CMK (cell line): ENCODE measurements at regions not wholly inside any gene's neighbourhood (a gene's known extent, or its start where the extent isn't known, plus 50 kb on each side); places are given as distances from the start of the nearest gene placed in this dataset.

Experiments used
- DNase-seq: peaks from one replicate; pipeline ENCODE4 v3.0.0-alpha.2; 2010; ENCODE audit warnings: low read depth

DNA sequence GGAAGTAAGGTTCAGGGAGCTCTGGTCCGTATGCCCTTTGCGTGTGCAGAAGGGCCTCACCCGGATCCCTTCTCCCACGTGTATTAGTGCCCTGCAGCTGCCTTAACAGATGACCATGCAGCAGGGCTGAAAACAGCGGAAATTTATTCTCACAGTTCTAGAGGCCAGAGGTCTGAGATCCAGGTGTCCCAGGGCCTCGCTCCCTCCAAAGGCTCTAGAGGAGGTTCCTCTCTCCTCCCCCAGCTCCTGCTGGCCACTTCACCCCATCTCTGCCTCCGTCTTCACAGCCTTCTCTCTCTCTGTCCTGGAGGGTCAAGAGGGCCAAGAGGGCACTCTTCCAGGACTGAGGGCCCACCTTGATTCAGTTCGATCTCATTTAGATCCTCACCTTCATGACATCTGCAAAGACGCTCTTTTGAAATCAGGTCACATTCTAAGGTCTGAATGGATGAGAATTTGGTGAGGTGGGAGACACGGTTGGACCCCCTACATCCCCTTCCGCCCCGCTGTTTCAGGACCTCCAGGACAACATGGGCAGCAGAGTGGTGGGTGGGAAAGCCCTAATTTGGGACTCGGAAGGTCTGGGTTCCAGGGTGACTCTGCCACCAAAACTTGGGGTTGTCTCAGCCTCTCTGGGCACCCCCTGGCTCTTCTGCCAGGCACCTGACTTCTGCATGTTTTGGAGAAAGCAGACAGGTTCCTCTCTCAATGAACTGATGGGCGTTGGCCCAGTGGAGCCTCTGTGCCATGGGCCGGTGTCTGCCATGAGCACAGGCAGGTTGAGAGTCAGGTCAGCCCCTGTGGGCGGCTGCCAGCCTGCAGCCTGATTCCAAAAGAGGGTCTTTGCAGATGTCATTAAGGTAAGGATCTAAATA is 361.2 kb downstream of the SEC14L1 start:
- DNase-seq, result no peak

DNA sequence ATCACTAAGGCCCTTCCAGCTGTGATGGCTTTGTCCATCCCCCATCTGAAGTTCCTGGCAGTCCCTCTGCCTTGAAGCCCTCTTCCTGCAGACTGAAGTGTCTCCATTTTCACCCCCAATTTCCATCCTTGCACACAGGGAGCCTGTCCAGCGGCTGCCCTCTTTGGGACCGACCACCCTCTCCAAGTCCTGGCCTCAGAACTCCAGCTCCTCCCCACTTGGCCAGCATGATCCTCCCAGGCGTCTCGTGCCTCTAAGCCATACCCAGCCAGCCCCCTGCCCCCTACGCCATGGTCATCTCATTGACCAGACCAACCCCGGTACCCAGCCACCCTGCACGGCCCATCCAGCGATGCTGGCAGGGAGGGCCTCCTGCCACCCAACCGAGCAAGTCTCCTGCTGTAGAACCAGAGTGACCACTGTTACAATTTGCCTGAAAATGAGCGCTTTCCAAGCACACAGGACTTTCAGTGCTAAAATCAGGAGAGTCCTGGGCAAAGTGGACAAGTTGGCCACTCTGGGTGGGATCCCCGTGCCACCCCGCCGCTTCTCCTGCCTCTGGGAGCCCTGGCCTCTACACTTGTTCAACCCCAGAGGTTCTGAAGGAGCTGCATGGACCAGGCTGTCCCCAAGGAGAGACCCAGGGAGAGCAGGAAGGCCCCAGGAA is 362.0 kb downstream of the SEC14L1 start:
- DNase-seq, result no peak

DNA sequence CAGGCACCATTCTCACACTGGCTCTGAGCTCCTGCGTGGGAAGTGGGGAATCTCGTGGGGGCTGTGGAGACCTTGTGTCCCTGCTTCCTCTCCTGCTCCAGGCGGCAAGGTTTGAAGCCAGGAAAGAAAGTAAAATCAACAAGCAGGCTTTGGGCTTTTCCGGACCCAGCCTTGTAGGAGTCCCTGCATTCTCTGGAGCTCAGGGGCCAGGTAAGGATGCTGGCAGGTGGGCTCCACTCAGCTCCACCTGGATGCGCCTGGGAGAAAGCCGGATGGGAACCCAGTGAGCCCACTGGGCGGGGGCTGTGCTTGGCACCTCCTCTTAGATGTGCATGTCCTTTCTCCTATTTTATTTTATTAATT is 362.5 kb downstream of the SEC14L1 start:
- no peak for DNase-seq

DNA sequence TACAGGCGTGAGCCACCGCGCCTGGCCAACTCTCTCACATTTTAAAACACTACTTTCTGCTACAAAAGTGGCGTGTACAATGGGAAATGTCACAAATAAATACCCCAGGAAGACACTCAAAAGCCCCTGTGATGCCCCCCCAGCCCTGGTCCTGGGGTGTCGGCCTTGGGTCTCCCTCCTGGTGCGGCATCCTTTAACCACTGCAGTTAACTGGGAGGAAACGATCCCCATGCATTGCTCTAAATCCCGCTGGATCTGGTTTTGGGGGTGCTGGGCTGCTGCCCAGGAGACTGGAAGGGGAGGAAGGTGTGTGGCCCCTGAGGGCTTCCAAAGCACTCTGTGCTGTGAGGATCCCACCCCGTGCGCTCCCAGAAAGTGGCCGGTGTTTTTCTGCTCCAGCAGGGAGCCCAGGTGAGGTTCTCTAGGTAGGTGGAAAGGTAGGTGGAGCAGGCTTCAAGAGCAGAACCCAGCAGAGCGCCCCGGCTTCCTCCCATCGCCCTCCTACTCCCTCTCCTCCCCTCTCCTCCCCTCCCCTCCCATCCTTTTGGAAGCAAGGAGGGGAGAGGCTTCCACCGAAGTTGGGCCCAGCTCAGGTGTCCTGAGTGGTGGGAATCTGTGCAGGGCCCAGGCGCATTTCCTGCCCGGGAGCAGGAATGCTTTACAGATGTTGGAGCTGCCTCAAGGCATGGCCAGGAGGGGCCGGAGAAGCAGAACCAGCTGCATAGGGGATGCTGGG is 363.3 kb downstream of the SEC14L1 start:
- no peak for DNase-seq

DNA sequence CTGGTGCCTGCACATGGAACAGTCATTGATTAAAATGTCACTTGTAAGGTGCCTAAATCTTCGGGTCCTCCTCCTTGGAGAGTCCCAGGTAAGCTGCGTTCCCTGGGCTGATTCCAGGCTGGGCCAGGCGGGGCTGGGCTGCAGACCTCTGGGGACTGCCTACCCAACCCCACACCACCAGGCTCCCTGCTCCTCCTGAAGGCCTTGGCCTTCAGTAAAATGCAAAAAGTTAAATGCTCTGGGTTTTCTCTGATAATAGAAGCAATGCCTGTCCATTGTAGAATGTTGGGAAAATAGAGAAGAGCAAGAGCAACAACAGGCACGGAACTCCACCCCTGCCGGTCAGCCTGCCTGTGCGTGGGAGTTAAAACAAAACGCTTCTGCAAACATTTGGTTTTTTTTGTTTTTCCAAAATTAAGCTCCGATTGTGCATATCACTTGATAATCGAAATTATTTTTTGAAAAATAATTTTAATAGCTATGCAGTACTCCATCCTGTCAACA is 363.9 kb downstream of the SEC14L1 start:
- DNase-seq, result no peak

DNA sequence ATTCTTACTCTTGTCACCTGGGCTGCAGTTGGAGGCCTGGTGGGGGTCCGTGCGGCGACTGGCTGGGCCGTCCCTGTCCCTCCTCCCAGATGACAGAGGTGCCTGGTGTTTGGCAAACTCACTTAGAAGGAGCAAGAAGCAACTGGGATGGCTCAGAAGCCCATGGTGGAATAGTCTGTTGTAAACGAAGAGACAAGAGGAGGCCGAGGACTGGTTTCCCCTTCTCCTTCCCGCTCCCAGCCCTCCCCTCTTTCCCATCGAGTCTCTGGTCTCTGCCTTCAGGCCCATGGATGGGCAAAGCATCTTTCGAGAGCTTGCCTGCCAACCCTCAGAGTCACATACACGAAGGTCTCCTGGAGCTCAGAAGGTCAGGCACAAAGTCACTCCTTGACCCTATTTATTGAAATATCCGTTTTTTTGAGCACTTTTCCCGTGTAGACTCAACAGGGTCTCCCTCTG is 364.4 kb downstream of the SEC14L1 start:
- DNase-seq, result no peak

DNA sequence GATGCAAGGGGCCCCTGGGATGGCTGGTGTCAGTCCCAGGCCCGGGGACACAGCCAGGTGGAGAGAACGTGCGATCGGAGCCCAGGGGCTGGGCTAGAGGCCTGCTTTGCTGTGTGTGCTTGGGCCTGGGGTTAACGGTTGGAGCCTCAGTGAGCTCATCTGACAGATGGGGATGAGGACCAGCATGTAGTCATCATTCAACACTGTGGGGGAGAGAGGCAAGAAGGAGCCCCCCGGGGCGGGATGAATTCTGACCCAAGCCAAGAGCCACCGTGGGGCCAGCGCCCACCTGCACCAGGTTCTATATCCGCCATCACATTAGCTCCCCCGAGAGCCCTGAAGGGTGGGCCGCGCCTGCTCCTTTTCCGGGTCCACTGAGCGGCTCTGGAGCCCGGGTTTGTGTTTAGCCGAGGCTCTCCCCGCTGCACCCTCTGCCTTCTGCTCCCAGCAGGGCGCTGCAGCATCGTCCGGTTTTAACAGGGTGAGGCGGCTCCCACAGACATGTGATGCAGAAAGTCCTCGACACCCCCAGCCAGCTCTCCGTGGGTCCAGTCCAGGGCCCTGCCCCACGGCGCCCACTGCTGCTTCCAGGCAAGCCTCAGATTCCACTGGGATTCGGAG is 365.7 kb downstream of the SEC14L1 start:
- no peak for DNase-seq

DNA sequence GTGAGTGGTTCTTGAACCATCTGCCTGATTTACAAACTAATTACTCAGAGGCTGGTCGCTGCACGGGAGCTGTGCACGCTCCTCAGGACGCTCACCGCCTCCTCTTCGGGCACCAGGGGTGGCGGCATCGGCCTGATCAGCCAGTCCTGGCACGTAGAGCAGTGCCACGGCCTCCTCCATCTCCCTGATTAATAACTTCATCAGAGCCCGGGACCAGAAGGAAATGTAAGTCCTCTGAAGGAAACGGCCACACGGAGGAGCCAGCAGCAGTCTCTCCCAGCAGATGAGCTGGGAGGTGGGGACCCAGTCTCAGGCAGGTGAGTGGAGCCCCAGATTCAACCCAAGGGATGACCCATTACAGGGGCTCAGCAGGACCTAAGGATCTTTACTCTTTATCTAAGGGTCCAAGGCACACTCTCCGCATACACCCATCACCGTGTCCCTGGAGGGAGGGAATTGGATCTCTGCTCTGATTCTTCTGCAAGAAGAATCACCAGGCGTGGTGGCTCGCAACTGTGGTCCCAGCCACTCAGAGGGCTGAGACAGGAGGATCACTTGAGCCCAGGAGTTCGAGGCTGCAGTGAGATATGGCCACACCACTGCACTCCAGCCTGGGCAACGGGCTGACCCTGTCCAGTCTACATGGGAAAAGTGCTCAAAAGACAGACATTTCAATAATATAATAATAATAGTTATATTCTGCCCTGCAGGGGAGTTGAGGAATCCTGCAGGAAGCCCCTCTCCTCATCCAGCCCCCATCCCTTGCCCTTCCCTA is 366.5 kb downstream of the SEC14L1 start:
- DNase-seq, result no peak

DNA sequence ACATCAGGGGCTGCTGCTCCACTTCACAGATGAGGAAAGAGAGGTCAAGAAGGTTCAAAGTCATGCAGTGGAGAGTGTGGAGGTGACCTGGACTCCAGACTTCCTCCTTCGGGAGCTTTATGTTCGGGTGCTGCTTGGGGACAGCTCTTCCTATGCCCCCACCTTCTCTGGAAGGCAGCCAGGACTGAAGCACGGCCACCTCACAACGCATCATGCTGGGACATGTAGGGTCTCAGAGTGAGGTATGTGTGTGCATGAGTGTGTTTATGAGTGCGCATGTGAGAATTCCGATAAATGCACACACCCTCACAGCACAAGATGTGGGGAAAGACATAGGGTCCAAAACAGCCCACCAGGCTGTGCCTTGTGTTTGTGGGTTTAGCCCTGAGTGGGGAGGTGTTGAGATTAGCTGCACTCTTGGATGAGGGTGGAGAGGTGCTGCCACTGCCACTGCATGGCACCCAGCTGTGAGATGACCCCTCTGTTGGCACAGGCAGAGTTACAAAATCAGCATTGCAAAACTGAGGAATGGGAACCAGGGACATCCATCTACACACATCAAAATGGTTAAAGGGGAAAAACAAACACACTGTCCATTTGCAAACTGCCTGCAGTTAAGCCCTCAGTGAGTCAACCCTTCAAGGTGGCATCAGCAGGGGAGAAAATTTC is 367.4 kb downstream of the SEC14L1 start:
- DNase-seq, result no peak

DNA sequence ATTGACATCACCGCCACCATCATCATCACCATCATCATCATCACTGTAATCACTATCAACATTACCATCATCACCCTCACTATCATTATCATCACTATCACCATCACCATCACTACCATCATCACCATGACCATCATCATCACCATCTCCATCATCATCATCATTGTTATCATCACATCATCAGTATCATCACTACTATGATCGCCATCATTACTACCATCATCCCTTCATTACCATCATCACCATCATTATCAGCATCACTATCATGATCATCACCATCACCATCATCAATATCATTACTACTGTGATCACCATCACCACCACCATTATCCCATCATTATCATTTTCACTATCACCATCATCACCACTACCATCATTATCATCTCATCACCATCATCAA is 368.3 kb downstream of the SEC14L1 start:
- no peak for DNase-seq

DNA sequence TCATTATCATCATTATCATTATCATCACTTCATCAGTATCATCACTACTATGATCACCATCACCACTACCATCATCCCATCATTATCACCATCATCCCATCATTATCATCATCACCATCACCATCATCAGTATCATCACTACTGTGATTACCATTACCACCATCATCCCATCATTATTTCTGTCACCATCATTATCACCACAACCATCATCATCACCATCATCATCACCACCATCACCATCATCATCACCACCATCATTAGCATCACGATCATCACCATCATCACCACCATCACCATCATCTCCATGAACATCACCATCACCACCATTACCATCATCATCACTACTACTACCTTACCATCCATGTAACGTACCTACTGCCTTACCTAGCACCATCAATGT is 368.8 kb downstream of the SEC14L1 start:
- DNase-seq, result no peak

DNA sequence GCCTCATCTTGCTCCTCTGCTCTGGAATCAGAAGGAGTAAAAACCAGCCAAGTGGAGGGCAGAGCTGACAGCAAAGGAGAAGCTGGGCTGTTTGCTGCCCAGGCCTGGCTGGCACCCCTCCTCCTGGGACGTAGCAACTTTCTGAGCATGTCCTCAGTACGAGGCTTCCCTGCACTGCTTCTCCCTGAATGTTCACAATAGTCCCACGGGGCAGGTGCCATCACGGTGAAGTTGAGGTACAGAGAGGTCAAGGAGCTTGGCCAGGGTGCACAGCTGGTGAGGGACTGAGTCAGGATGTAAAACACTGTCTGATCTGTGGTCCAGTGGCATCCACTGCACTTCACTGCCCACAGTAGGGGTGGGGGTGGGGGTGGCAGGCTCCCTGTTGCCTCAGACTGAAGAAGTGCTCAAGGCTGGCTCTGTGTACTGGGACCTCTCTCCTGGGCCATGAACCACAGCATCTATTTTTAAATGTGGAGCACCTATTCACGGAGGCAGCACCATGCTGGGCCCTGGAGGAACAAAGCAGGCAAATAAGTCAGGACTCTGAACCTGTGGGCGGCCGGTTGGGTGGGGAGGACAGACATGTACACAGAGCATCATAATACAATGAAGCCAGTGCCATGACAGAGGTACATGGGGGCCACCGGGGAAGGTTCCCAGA is 369.5 kb downstream of the SEC14L1 start:
- DNase-seq, result no peak

DNA sequence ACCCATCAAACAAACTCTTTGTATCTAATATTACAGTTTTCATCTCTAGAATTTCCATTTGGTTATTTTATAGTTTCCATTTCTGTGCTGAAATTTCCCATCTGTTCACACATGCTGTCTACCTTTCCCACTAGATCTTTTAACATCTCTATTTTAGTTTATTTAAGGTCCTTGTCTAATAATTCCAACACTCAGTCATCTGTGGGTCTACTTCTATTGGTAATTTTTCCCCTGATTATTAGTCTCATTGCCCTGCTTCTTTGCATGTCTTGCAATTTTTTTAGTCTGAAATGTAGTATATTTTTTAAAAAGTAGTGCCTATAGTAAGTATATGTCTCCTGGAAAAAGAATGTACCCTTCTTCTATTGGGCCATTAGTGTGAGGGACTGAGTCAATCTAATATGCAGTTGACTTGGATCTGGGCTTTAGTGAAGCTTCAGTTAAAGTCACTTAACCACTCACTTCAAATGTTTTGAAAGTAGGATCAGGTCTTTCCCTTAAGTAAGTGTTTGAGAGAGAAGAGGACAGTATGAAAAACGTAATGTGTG is 370.8 kb downstream of the SEC14L1 start:
- no peak for DNase-seq

DNA sequence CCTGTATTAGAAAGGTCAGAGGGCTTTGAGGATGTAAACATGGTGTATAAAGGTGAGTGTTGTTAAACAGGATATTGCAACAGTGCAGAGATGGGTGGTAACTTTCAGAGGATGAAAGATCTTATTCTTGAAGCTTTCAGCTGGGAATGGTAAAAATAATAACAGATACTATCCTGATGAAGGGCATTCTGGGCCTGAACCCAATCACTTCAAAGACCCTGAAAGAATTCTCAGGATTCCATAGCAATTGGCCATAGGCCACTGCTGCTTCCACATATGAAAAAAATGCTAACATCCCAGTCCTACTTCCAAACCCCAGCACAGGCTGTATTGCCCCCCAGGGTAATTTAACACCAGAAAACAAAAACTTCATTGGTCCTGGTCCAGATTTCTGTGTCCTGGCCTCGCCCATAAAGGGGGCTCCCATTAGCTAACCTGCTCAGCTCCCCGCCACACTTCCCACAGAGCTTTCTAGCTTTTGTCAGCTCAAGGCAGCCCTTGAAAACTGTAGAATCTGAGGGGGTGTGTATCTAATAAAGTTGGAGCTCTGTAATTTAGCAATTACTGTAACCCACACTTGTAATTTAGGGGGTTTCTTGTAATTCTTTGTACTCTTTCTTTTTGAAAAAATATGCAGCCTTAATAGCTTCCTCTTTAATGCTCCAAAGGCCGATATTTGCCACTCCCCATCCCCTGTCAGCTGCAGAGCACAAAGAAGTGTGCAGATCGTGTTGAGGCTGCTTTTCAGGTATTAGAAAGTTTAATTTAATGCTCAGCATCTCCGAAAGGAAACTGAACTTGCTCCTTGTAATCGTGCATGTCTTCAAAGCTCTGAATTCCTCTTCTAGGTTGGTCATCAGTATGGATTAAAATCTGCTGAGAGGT is 371.5 kb downstream of the SEC14L1 start:
- DNase-seq, result no peak

DNA sequence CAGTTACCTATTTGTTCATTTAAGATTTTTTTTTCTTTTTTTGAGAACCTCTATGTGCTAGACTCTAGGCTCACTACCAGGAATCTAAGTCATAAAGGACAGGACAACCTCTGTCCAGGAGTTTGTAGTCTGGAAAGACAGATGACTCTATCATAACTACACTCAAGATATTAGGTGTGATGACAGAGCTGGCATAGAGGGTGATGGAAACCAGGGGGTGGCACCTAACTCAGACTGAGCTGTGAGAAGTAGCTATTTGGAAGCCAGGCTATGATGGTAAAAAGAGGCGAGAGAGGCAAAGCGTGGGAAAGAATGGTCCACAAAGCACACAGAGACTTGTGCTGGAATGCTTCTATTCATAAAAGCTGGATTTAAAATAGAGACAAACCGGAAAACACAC is 372.3 kb downstream of the SEC14L1 start:
- no peak for DNase-seq

DNA sequence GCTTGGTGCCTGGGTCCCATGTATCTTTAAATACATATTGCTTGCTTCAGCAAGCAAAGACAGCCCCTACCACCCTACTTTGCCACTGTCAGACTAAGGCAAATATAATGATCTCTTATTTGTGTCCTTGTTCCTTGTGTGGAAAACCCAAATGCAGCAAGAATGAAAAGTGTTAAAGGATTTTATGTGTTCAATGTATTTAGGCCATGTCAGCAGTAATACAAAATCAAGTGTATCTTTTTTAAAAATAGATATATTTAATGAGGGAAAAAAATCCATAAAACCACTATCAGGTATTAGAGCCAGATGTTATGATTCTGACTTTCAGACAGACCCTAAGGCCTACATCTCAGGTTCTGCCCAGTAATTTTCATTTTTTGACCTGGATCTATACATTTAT is 374.5 kb downstream of the SEC14L1 start:
- no peak for DNase-seq

DNA sequence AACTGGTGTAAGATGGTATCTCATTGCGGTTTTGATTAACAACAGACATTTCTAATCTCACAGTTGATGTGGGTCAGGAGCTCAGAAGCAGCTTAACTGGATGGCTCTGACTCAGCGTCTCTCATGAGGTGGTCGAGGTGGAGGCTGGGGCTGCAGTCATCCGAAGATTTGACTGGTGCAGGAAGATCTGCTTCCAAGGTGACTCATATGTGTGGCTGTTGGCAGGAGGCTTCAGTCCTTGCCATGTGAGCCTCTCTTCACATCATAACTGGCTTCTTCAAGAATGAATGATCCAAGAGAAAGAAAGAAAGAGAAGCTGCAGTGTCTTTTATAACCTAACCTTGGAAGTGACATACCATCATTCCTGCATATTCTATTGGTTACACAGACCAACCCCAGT is 376.1 kb downstream of the SEC14L1 start:
- DNase-seq, result no peak

DNA sequence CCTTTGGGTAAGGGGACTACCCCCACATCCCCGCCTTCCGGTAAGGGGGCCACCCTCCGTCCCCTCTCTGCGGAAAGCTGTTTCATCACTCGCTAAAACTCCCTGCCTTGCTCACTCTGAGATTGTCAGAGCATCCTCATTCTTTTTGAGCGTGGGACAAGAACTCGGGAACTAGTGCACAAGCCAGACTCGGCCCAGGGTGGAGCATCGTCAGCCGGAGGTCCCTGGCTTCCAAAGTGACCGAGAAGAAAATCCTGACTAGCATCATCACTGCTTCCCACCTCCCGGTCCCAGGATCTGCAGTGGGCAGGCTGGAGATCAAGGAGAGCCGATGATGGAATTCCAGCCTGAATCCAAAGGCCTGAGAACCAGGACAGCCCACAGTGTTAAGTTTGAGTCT is 380.3 kb downstream of the SEC14L1 start:
- DNase-seq, result no peak

DNA sequence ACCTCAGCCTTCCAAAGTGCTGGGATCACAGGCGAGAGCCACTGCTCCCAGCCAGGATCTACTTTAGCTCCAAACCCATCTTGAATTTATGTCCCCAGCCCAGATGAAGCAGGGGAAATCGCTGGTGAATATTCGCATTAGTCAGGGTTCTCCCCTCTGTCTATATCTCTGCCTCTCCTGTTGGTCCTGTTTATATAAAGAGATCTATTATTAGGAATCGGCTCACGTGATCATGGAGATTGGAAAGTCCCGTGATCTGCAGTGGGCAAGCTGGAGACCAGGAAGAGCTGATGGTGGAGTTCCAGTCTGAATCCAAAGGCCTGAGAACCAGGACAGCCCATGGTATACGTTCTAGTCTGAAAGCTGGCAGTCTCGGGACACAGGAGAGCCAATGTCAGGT is 382.8 kb downstream of the SEC14L1 start:
- no peak for DNase-seq
